ENCODE measurements at regions not wholly inside any gene's neighbourhood (a gene's known extent, or its start where the extent isn't known, plus 50 kb on each side); places are given as distances from the start of the nearest gene placed in this dataset.

- TF ChIP-seq POLR2AphosphoS5 (IDR thresholded peaks at IDR 0.05) (no peak), EP300 (IDR thresholded peaks at IDR 0.05) (no peak), POLR2A (IDR thresholded peaks at IDR 0.05) (no peak)
- TF ChIP-seq, protein P1, sequence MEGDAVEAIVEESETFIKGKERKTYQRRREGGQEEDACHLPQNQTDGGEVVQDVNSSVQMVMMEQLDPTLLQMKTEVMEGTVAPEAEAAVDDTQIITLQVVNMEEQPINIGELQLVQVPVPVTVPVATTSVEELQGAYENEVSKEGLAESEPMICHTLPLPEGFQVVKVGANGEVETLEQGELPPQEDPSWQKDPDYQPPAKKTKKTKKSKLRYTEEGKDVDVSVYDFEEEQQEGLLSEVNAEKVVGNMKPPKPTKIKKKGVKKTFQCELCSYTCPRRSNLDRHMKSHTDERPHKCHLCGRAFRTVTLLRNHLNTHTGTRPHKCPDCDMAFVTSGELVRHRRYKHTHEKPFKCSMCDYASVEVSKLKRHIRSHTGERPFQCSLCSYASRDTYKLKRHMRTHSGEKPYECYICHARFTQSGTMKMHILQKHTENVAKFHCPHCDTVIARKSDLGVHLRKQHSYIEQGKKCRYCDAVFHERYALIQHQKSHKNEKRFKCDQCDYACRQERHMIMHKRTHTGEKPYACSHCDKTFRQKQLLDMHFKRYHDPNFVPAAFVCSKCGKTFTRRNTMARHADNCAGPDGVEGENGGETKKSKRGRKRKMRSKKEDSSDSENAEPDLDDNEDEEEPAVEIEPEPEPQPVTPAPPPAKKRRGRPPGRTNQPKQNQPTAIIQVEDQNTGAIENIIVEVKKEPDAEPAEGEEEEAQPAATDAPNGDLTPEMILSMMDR (IDR thresholded peaks at IDR 0.05) = no peak
- H3K4me1 ChIP-seq = no peaks in the 10 kb centered on the region
- H3K9me3 ChIP-seq = no peaks in the 10 kb centered on the region
- no peak overlapping the region for H3K27ac ChIP-seq
- H3K4me3 ChIP-seq = no peak overlapping the region
- WGBS, 2 donors = 69 to 87% methylated on average over 2 of the region's 2 CpGs
- no peaks in the 10 kb centered on the region for H3K27me3 ChIP-seq
- intact Hi-C loops (cut with DNase I) = no loop called here
- DNase-seq = no peak
- H3K36me3 ChIP-seq = no peaks in the 10 kb centered on the region
These were observed 412.1 kb downstream of the CENPC start for GRCh38 chr4:67133162-67133561.

DNA sequence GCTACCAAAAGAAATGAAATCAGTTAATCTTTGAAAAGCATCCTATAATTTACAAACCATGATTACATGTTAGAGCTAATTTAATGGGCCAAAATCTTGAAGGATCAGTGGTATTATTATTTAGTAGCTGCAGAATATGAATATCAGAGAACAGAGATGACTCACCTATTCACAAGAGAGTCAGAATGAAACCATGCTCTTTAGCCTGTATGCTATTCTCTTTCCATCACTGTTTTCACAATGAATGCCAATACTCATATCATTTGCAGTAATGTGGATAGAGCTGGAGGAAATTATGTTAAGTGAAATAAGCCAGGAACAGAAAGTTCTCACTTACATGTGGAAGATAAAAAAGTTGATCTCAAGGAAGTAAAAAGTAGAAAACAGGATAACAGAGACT, 414.1 kb downstream of the CENPC start:
- Histone ChIP-seq H3K27ac (no peak overlapping the region), H3K4me3 (no peak overlapping the region), H3K36me3 (no peaks in the 10 kb centered on the region), H3K4me1 (no peaks in the 10 kb centered on the region), H3K27me3 (no peaks in the 10 kb centered on the region), H3K9me3 (no peaks in the 10 kb centered on the region)
- no peak for DNase-seq
- TF ChIP-seq, protein P1 (IDR thresholded peaks at IDR 0.05) = no peak
- TF ChIP-seq POLR2A (IDR thresholded peaks at IDR 0.05) (no peak), POLR2AphosphoS5 (IDR thresholded peaks at IDR 0.05) (no peak), EP300 (IDR thresholded peaks at IDR 0.05) (no peak)
- intact Hi-C loops (cut with DNase I) = no loop called here

DNA sequence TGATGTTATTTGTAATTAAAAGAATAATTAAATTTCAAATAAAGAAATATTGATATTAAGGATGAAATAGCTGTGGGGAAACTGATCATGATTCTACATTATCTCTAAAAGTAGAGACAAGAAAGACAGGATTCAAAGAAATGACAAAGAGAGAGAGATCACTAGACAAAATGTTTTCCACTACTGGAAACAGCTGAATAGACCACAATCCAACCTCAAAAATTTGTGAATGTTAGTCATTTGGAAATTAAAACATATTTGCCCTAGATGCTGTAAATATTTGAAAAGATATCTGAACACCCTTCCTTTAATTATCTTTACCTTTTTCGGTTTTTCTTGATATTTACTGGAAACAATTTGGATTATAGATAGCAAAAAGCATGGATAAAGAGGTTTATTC, 414.9 kb downstream of the CENPC start:
- DNase-seq = no peak
- Histone ChIP-seq H3K4me3 (no peak overlapping the region), H3K27ac (no peak overlapping the region), H3K27me3 (no peaks in the 10 kb centered on the region), H3K9me3 (no peaks in the 10 kb centered on the region), H3K4me1 (no peaks in the 10 kb centered on the region), H3K36me3 (no peaks in the 10 kb centered on the region)
- intact Hi-C loops (cut with DNase I) = no loop called here
- TF ChIP-seq EP300 (IDR thresholded peaks at IDR 0.05) (no peak), POLR2A (IDR thresholded peaks at IDR 0.05) (no peak), POLR2AphosphoS5 (IDR thresholded peaks at IDR 0.05) (no peak)
- TF ChIP-seq, protein P1 (IDR thresholded peaks at IDR 0.05) = no peak
- 28 to 62% methylated on average over 1 of the region's 1 CpG for WGBS, 2 donors

GRCh38 chr4:67126570-67126969, 418.7 kb downstream of the CENPC start:
- DNase-seq = no peak
- no peak for TF ChIP-seq EP300 (IDR thresholded peaks at IDR 0.05)
- TF ChIP-seq, protein P1 (IDR thresholded peaks at IDR 0.05) = no peak
- TF ChIP-seq POLR2A (IDR thresholded peaks at IDR 0.05) = no peak
- TF ChIP-seq POLR2AphosphoS5 (IDR thresholded peaks at IDR 0.05) = no peak
- H3K27me3 ChIP-seq = no peaks in the 10 kb centered on the region
- 89 to 91% methylated on average over 4 of the region's 4 CpGs for WGBS, 2 donors
- H3K9me3 ChIP-seq = no peaks in the 10 kb centered on the region
- no peak overlapping the region for H3K4me3 ChIP-seq
- no peaks in the 10 kb centered on the region for H3K4me1 ChIP-seq
- H3K36me3 ChIP-seq = no peaks in the 10 kb centered on the region
- H3K27ac ChIP-seq = no peak overlapping the region
- intact Hi-C loops (cut with DNase I) = no loop called here
